K562 (cell line): ENCODE measurements at regions not wholly inside any gene's neighbourhood (a gene's known extent, or its start where the extent isn't known, plus 50 kb on each side); places are given as distances from the start of the nearest gene placed in this dataset.

Experiments used
- ATAC-seq: fragments of 200-7000 bp; cut with Tn5 transposase; 3 replicates; pipeline ENCODE4 v1.9.1; 2020; ENCODE audit warnings: moderate library complexity
- BruUV-seq: library from RNA; stranded (reverse); fragments of 400-500 nt; replicated peaks from 2 replicates; lab custom pipeline; 2021; lab: Mats Ljungman, UMichigan
- CTCF ChIA-PET: fragments of 300-600 bp; formaldehyde crosslinking; extraction: SDS; loops from one replicate; lab custom pipeline; 2021; ENCODE audit warnings: low intra/inter-chr PET ratio; lab: Yijun Ruan, JAX
- POLR2A ChIA-PET: fragments of 300-600, 350-650 bp; sonication (Branson Sonifier 250); formaldehyde crosslinking; extraction: SDS; loops from one replicate; lab custom pipeline; 2021; ENCODE audit warnings: antibody characterized with exemption, inconsistent platforms; lab: Yijun Ruan, JAX
- DNase-seq, 4 experiments: peaks; one replicate each; pipeline versions ENCODE4 v3.0.0 to v3.0.0-alpha.2; 2011 to 2018; ENCODE audit warnings: low spot score in 3 of 4, mixed read lengths in 3 of 4; ENCODE audit errors: extremely low read depth in 1 of 4
- FAIRE-seq: peaks from 2 replicates; lab custom pipeline; 2011; peaks lifted over from hg19 to GRCh38; lab: Jason Lieb, UNC
- H2AFZ ChIP-seq: 2 replicates; pipeline ENCODE4 v1.6.0; 2011; ENCODE audit warnings: low read depth, low read length, control low read depth, inconsistent platforms
- H3K27ac ChIP-seq: fragments of 200-600 bp; 3 replicates; pipeline ENCODE4 v1.8.0; 2011; ENCODE audit warnings: low read depth, mild to moderate bottlenecking, control low read depth, inconsistent platforms, low read length, moderate library complexity, mixed read lengths; ENCODE audit errors: extremely low read depth
- H3K27me3 ChIP-seq, 2 experiments: fragments of 300-600 bp in 1 of 2; 2 replicates in 1 of 2; 3 replicates in 1 of 2; pipeline versions ENCODE4 v1.6.0 to v1.8.0; 2011; ENCODE audit warnings: inconsistent platforms in 2 of 2, low read length in 2 of 2, mild to moderate bottlenecking in 1 of 2, mixed read lengths in 1 of 2, moderate library complexity in 1 of 2; ENCODE audit not compliant: control insufficient read depth in 2 of 2, insufficient read depth in 2 of 2
- H3K36me3 ChIP-seq: fragments of 300-600 bp; 3 replicates; pipeline ENCODE4 v1.8.0; 2011; ENCODE audit warnings: mild to moderate bottlenecking, low read length, inconsistent platforms; ENCODE audit not compliant: control insufficient read depth, insufficient read depth
- H3K4me1 ChIP-seq, 2 experiments: fragments of 200-600 bp in 1 of 2; replicated peaks in 1 of 2; 2 replicates in 1 of 2; 3 replicates in 1 of 2; pipeline versions ENCODE4 v1.5.1 to v1.8.0; 2011; ENCODE audit warnings: inconsistent platforms in 2 of 2, low read length in 2 of 2, mild to moderate bottlenecking in 1 of 2, mixed read lengths in 1 of 2, moderate library complexity in 1 of 2; ENCODE audit not compliant: control insufficient read depth in 2 of 2, insufficient read depth in 2 of 2
- H3K4me2 ChIP-seq: 2 replicates; pipeline ENCODE4 v1.6.1; 2011; ENCODE audit warnings: low read length, control low read depth, inconsistent platforms, mixed read lengths; ENCODE audit not compliant: insufficient read depth
- H3K4me3 ChIP-seq: fragments of 200-600 bp; sonication (generic), shearing (Covaris generic); 2 replicates; pipeline ENCODE4 v1.5.1; 2016; ENCODE audit warnings: control low read depth, inconsistent platforms
- H3K79me2 ChIP-seq: fragments of 200-600 bp; 3 replicates; pipeline ENCODE4 v1.8.0; 2011; ENCODE audit warnings: low read length, inconsistent platforms; ENCODE audit not compliant: control insufficient read depth, insufficient read depth
- H3K9ac ChIP-seq, 2 experiments: 2 replicates each; pipeline versions ENCODE4 v1.6.0 to v1.6.1; 2011; ENCODE audit warnings: low read depth in 2 of 2, low read length in 2 of 2, control low read depth in 1 of 2, inconsistent platforms in 1 of 2, mild to moderate bottlenecking in 1 of 2, mixed read lengths in 1 of 2; ENCODE audit not compliant: insufficient read depth in 1 of 2
- H3K9me1 ChIP-seq: one replicate; pipeline ENCODE4 v1.6.0; 2011; ENCODE audit warnings: inconsistent platforms, mild to moderate bottlenecking, low read length, moderate library complexity; ENCODE audit not compliant: control insufficient read depth, insufficient read depth
- H3K9me3 ChIP-seq: replicated peaks from 2 replicates; pipeline ENCODE4 v1.5.1; 2011; ENCODE audit warnings: low read depth, low read length, inconsistent platforms; ENCODE audit not compliant: control insufficient read depth, insufficient read depth
- H4K20me1 ChIP-seq: replicated peaks from 2 replicates; pipeline ENCODE4 v1.6.1; 2011; ENCODE audit warnings: low read length, inconsistent platforms, mixed read lengths; ENCODE audit not compliant: control insufficient read depth, insufficient read depth
- BRD9 ChIP-seq: fragments of 450-650 bp; IDR thresholded peaks from 2 replicates; pipeline ENCODE4 v1.6.1; 2018; ENCODE audit warnings: low read depth; ENCODE audit not compliant: partially characterized antibody
- ESRRA ChIP-seq: fragments of 450-650 bp; IDR thresholded peaks from 2 replicates; pipeline ENCODE4 v1.6.1; 2014; ENCODE audit warnings: low read depth, mild to moderate bottlenecking, moderate library complexity, borderline replicate concordance
- FOXJ2 ChIP-seq: fragments of 200-800 bp; sonication (Bioruptor generic); IDR thresholded peaks from 2 replicates; pipeline ENCODE4 v1.6.1; 2016; ENCODE audit warnings: missing genetic modification characterization, missing compliant biosample characterization
- KLF10 ChIP-seq: fragments of 250-450 bp; sonication (Bioruptor Pico); IDR thresholded peaks from 2 replicates; pipeline ENCODE4 v1.6.1; 2021; ENCODE audit warnings: matching md5 sums
- KLF6 ChIP-seq: fragments of 250-450 bp; sonication (Bioruptor Pico); IDR thresholded peaks from 2 replicates; pipeline ENCODE4 v1.4.0; 2020; ENCODE audit warnings: mild to moderate bottlenecking, moderate library complexity, borderline replicate concordance
- MYC ChIP-seq, 2 experiments: fragments of 250-450 bp in 1 of 2; sonication (Bioruptor Pico) in 1 of 2; IDR thresholded peaks; 2 replicates each; pipeline versions ENCODE4 v1.5.1 to v1.6.1; 2012 to 2021; ENCODE audit warnings: low read depth in 2 of 2, borderline replicate concordance in 1 of 2, improper control_type of control experiment in 1 of 2, low read length in 1 of 2, mild to moderate bottlenecking in 1 of 2, moderate library complexity in 1 of 2
- POLR3G ChIP-seq: IDR thresholded peaks from 2 replicates; pipeline ENCODE4 v1.6.1; 2011; ENCODE audit not compliant: insufficient read length, insufficient replicate concordance; ENCODE audit errors: extremely low read depth
- PURB ChIP-seq: sonication (generic); formaldehyde crosslinking; IDR thresholded peaks from 2 replicates; pipeline ENCODE4 v1.9.0; 2021; ENCODE audit warnings: low read depth, mild to moderate bottlenecking, missing genetic modification reagents
- SFPQ ChIP-seq: fragments of 200-400 bp; formaldehyde crosslinking; IDR thresholded peaks from 2 replicates; pipeline ENCODE4 v1.6.1; 2017; ENCODE audit warnings: mild to moderate bottlenecking, low read depth, low read length, moderate library complexity
- SLC30A9 ChIP-seq: fragments of 250-450 bp; sonication (Bioruptor Pico); IDR thresholded peaks from 2 replicates; pipeline ENCODE4 v1.8.0; 2022; ENCODE audit warnings: mild to moderate bottlenecking, moderate library complexity
- ZFP36 ChIP-seq: fragments of 150-350 bp; IDR thresholded peaks from 2 replicates; pipeline ENCODE4 v1.6.1; 2018; ENCODE audit warnings: low read length, low read depth; ENCODE audit not compliant: partially characterized antibody
- WGBS: fragments of 100-300 bp; shearing (Covaris generic); methylation state at CpG from one replicate; pipeline ENCODE4 v1.1.6; 2016; ENCODE audit warnings: low coverage, mixed read lengths; ENCODE audit not compliant: insufficient coverage; ENCODE audit errors: missing lambda C conversion rate; 5-methylcytosine and 5-hydroxymethylcytosine counted together
- in situ Hi-C: fragments of 300-500 bp; cut with MboI; formaldehyde crosslinking; loops from 4 replicates; pipeline ENCODE4 v1.15.0; 2018; ENCODE audit warnings: inconsistent platforms, mixed read lengths
- intact Hi-C: fragments of 100-400 bp; cut with micrococcal nuclease; formaldehyde crosslinking; loops from 2 replicates; pipeline ENCODE4 v1.14.2; 2022
- TF ChIP-seq, protein P1 (sequence below): fragments of 450-650 bp; formaldehyde crosslinking; IDR thresholded peaks from 2 replicates; pipeline ENCODE4 v1.4.0; 2020; ENCODE audit warnings: mild to moderate bottlenecking, mixed read lengths

DNA sequence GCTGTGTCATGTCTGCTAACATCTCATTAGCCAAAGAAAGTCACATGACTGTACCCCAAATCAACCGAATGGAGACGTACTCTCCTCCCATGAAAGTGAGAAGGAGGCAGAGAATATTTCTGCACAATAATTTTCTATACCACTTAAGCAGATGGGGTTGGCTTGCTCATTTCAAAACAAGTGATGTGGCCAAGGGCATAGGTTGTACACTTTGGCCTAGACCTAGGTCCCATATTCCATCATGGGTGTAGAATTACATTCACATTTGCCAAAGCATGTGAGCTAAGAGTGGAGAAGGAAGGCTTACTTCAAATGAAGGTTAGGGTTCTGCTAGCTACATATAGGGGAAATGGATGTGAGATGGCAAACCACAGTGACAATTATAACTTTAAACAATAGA, 83.0 kb downstream of the ZNF365 start:
- intact Hi-C loops (no loop called here), in situ Hi-C loops (no loop called here)
- Histone ChIP-seq H3K36me3 (no peaks in the 10 kb centered on the region), H3K4me3 (no peak overlapping the region), H3K27me3 (no peaks in the 10 kb centered on the region; a peak in 1 of 5 replicates), H3K4me1 (no peaks in the 10 kb centered on the region), H3K9me3 (no peaks in the 10 kb centered on the region), H3K27ac (no peak overlapping the region), H3K4me2 (no peak overlapping the region), H3K9me1 (no peaks in the 10 kb centered on the region), H2AFZ (no peak overlapping the region)
- BruUV-seq, result no TSS peak
- ChIA-PET POLR2A (no interaction called here), CTCF (no interaction called here)
- ATAC-seq (no peak), FAIRE-seq (no peak)
- 5% methylated on average over 2 of the region's 2 CpGs for WGBS
- TF ChIP-seq, protein P1, sequence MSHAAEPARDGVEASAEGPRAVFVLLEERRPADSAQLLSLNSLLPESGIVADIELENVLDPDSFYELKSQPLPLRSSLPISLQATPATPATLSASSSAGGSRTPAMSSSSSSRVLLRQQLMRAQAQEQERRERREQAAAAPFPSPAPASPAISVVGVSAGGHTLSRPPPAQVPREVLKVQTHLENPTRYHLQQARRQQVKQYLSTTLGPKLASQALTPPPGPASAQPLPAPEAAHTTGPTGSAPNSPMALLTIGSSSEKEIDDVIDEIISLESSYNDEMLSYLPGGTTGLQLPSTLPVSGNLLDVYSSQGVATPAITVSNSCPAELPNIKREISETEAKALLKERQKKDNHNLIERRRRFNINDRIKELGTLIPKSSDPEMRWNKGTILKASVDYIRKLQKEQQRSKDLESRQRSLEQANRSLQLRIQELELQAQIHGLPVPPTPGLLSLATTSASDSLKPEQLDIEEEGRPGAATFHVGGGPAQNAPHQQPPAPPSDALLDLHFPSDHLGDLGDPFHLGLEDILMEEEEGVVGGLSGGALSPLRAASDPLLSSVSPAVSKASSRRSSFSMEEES (CRISPR knock-in tag), result peak; percentile 59
- TF ChIP-seq PURB (CRISPR knock-in tag), result no peak
- TF ChIP-seq, all 486 proteins: peak for 1
- Histone ChIP-seq H3K9ac (no peak overlapping the region), H4K20me1 (no peaks in the 10 kb centered on the region), H3K79me2 (no peaks in the 10 kb centered on the region)
- no peak for DNase-seq

DNA sequence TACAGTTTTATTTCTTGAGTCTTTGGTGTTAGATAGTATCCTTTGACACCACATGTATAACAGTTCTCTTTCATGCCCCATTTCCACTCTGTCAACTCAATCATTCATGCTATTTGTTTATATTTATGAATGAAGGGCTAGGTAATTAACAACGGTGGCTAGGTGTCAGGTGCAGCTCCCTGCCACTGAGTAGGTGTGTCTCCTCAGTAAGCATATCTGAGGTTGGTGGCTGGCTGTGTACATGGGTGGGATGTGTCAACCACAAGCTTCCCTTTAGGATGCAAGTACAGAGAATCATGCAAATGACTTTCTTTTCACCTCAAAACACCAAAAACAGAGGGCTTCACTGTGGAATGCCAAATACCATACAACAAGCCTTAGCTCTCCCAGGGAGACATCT, 83.4 kb downstream of the ZNF365 start:
- ChIA-PET POLR2A (interaction anchor here (0.6 kb wide), 1 partner anchor 706 kb away, joined by 3 read pairs; no protein-coding TSS in a partner anchor), CTCF (no interaction called here)
- Histone ChIP-seq H3K9me3 (no peaks in the 10 kb centered on the region), H3K4me3 (no peak overlapping the region), H2AFZ (no peak overlapping the region), H3K79me2 (no peaks in the 10 kb centered on the region), H3K27ac (no peak overlapping the region), H3K4me2 (no peak overlapping the region), H3K27me3 (no peaks in the 10 kb centered on the region; a peak in 1 of 5 replicates), H3K4me1 (no peaks in the 10 kb centered on the region), H3K36me3 (no peaks in the 10 kb centered on the region), H3K9me1 (no peaks in the 10 kb centered on the region), H3K9ac (no peak overlapping the region), H4K20me1 (no peaks in the 10 kb centered on the region)
- TF ChIP-seq ESRRA (no peak), FOXJ2 (tag) (no peak), KLF10 (CRISPR knock-in tag) (no peak), SFPQ (no peak), KLF6 (CRISPR knock-in tag) (no peak), MYC (IDR thresholded peaks at IDR 0.05; ENCODE audit: low read depth, low read length) (no peak), MYC (CRISPR knock-in tag; IDR thresholded peaks at IDR 0.05; ENCODE audit: borderline replicate concordance, low read depth) (no peak), ZFP36 (no peak), BRD9 (no peak), POLR3G (no peak), SLC30A9 (CRISPR knock-in tag) (no peak)
- WGBS, result 0% methylated on average over 1 of the region's 1 CpG
- no peak for ATAC-seq
- in situ Hi-C loops (no loop called here), intact Hi-C loops (no loop called here)
- no peak for DNase-seq
- BruUV-seq, result no TSS peak
- FAIRE-seq, result no peak
